ENCODE measurements at regions not wholly inside any gene's neighbourhood (a gene's known extent, or its start where the extent isn't known, plus 50 kb on each side); places are given as distances from the start of the nearest gene placed in this dataset.

GRCh38 chr15:53862386-53862785 is 102.9 kb upstream of the WDR72 start:
- no peak for TF ChIP-seq CTCF (IDR thresholded peaks at IDR 0.05)

DNA sequence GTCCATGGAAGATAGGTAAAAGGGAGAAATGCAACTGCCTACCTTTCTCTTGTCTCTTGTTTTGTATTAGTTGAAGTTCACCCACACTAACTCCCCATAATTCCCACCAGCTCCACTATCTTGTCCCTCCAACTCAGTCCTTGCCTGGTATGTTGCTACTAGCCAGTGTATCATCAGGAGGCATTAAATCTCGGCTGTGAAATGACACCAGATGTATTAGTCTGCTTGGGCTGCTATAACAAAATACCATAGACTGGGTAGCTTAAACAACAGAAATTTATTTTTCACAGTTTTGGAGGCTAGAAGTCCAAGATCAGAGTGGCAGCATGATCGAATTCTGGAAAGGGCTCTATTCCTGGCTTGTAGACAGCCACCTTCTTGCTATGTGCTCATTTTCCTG is 102.3 kb upstream of the WDR72 start:
- no peak for TF ChIP-seq CTCF (IDR thresholded peaks at IDR 0.05)

GRCh38 chr15:53851110-53851848 is 91.8 kb upstream of the WDR72 start:
- TF ChIP-seq CTCF (IDR thresholded peaks at IDR 0.05), result no peak

- no peak for TF ChIP-seq CTCF (IDR thresholded peaks at IDR 0.05)
Measured at GRCh38 chr15:53847745-53848144, 88.3 kb upstream of the WDR72 start.

DNA sequence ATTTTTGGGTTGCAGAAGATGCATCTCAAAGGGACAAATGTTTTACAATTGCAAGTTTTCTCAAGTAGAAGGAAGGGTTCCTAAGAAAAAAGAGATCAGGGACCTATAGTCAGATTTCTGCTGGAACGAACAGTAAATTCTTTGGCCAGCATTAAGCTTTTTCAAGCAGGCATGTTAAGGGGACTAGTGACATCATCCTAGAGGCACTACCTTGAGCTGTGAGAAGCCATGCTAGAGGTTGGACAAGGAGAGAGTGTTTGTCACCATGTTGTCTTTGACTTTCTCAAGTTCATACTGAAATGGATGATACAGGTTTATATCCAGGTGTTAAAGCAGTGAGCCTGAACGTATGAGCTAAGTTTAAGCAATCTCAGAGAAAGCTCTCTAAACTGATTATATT is 85.2 kb upstream of the WDR72 start:
- no peak for TF ChIP-seq CTCF (IDR thresholded peaks at IDR 0.05)

DNA sequence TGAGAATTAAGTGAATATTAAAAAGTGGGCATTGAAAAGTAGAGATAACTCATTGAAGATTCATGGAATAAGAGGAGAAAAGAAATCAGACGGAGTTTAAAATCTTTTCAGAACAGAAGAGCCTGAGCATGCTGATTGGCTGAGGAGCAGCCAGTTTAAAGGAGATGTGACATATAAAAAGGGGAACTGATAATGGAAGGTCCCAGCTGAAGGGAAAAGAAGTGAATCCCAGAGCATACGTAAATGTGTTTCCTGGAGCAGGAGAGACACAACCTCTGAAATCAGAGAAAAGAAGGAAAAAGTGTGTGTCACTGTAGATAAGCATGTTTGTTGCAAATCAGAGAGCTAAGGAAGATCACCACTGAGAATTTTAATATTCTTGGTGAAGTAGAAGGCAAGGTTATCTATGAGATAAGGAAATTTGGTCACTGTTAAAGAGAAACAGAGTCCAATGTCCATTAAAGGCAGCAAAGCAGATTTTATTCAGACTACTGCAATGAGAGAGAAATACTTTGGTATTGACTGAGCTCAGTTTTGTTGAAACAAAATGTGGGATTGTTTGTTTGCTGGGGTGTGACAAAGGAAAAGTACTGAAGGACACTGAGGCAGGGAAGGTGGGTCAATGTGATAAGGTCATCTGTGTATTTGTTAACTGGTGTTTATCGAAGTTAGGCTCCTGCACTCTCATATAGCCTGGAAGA is 84.6 kb upstream of the WDR72 start:
- TF ChIP-seq CTCF (IDR thresholded peaks at IDR 0.05), result no peak

DNA sequence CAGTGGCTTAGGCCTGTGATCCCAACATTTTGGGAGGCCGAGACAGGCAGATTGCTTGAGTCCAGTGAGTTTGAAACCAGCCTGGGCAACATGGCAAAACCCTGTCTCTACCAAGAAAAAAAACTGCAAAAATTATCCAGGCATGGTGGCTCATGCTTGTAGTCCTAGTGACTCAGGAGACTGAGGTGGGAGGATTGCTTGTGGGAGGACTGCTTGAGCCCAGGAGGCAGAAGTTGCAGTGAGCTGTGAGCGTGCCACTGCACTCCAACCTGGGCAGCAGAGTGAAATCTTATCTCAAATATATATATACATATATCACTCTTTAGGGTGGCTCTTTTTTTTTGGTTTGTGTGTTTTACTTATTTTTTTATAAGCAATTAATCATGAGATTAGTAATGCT is 83.7 kb upstream of the WDR72 start:
- TF ChIP-seq CTCF (IDR thresholded peaks at IDR 0.05), result no peak

All from LNCAP (cell line).